ENCODE measurements at regions not wholly inside any gene's neighbourhood (a gene's known extent, or its start where the extent isn't known, plus 50 kb on each side); places are given as distances from the start of the nearest gene placed in this dataset.

- H3K27me3 ChIP-seq (ENCODE audit: insufficient read depth, low read length), result no peaks in the 10 kb centered on the region
- H2AFZ ChIP-seq (ENCODE audit: low read length, unreplicated experiment), result no peak overlapping the region
- no peak overlapping the region for H3K27ac ChIP-seq (ENCODE audit: low read depth, low read length)
- H3K79me2 ChIP-seq (ENCODE audit: control insufficient read depth, insufficient read depth, low read length, unreplicated experiment), result no peaks in the 10 kb centered on the region
- no peaks in the 10 kb centered on the region for H3K36me3 ChIP-seq (ENCODE audit: insufficient read depth, low read length)
- peaks cover 52% of the 10 kb centered on the region for H3K4me1 ChIP-seq (ENCODE audit: control insufficient read depth, insufficient read depth, low read length, unreplicated experiment)
- no peak overlapping the region for H3K4me3 ChIP-seq (ENCODE audit: low read depth, low read length)
Observed at GRCh38 chr4:128358231-128358912, 70.8 kb upstream of the PGRMC2 start.

GRCh38 chr4:128357286-128357685 is 69.7 kb upstream of the PGRMC2 start:
- Histone ChIP-seq H2AFZ (ENCODE audit: low read length, unreplicated experiment) (no peak overlapping the region), H3K27ac (ENCODE audit: low read depth, low read length) (peak overlapping the region; percentile 44), H3K27me3 (ENCODE audit: insufficient read depth, low read length) (no peaks in the 10 kb centered on the region), H3K79me2 (ENCODE audit: control insufficient read depth, insufficient read depth, low read length, unreplicated experiment) (no peaks in the 10 kb centered on the region), H3K4me1 (ENCODE audit: control insufficient read depth, insufficient read depth, low read length, unreplicated experiment) (peaks cover 52% of the 10 kb centered on the region), H3K36me3 (ENCODE audit: insufficient read depth, low read length) (no peaks in the 10 kb centered on the region), H3K4me3 (ENCODE audit: low read depth, low read length) (no peak overlapping the region)

GRCh38 chr4:128355305-128355704 is 67.7 kb upstream of the PGRMC2 start:
- Histone ChIP-seq H3K27me3 (ENCODE audit: insufficient read depth, low read length) (no peaks in the 10 kb centered on the region), H3K4me3 (ENCODE audit: low read depth, low read length) (no peak overlapping the region)

GRCh38 chr4:128354205-128354821 is 66.7 kb upstream of the PGRMC2 start:
- no peaks in the 10 kb centered on the region for H3K79me2 ChIP-seq (ENCODE audit: control insufficient read depth, insufficient read depth, low read length, unreplicated experiment)
- peak overlapping the region; percentile 92 for H3K27ac ChIP-seq (ENCODE audit: low read depth, low read length)
- no peaks in the 10 kb centered on the region for H3K27me3 ChIP-seq (ENCODE audit: insufficient read depth, low read length)
- peaks cover 53% of the 10 kb centered on the region for H3K4me1 ChIP-seq (ENCODE audit: control insufficient read depth, insufficient read depth, low read length, unreplicated experiment)
- H3K4me3 ChIP-seq (ENCODE audit: low read depth, low read length), result no peak overlapping the region; the same call in 1 of the 2 replicates
- H3K36me3 ChIP-seq (ENCODE audit: insufficient read depth, low read length), result no peaks in the 10 kb centered on the region
- no peak overlapping the region for H2AFZ ChIP-seq (ENCODE audit: low read length, unreplicated experiment)

More at GRCh38 chr4:128355305-128355704, 67.7 kb upstream of the PGRMC2 start:
- peaks cover 43% of the 10 kb centered on the region for H3K4me1 ChIP-seq (ENCODE audit: control insufficient read depth, insufficient read depth, low read length, unreplicated experiment)
- peak overlapping the region; percentile 92 for H3K27ac ChIP-seq (ENCODE audit: low read depth, low read length)
- no peaks in the 10 kb centered on the region for H3K36me3 ChIP-seq (ENCODE audit: insufficient read depth, low read length)
- H3K79me2 ChIP-seq (ENCODE audit: control insufficient read depth, insufficient read depth, low read length, unreplicated experiment), result no peaks in the 10 kb centered on the region
- H2AFZ ChIP-seq (ENCODE audit: low read length, unreplicated experiment), result no peak overlapping the region

- Histone ChIP-seq H3K79me2 (ENCODE audit: control insufficient read depth, insufficient read depth, low read length, unreplicated experiment) (no peaks in the 10 kb centered on the region), H3K36me3 (ENCODE audit: insufficient read depth, low read length) (no peaks in the 10 kb centered on the region), H3K27ac (ENCODE audit: low read depth, low read length) (peak overlapping the region; percentile 92), H3K4me1 (ENCODE audit: control insufficient read depth, insufficient read depth, low read length, unreplicated experiment) (peaks cover 56% of the 10 kb centered on the region), H2AFZ (ENCODE audit: low read length, unreplicated experiment) (no peak overlapping the region), H3K27me3 (ENCODE audit: insufficient read depth, low read length) (no peaks in the 10 kb centered on the region), H3K4me3 (ENCODE audit: low read depth, low read length) (no peak overlapping the region; the same call in 1 of the 2 replicates)
Observed at GRCh38 chr4:128353791-128354190, 66.2 kb upstream of the PGRMC2 start.

GRCh38 chr4:128351502-128351901 is 63.9 kb upstream of the PGRMC2 start:
- peaks cover 55% of the 10 kb centered on the region for H3K4me1 ChIP-seq (ENCODE audit: control insufficient read depth, insufficient read depth, low read length, unreplicated experiment)
- H2AFZ ChIP-seq (ENCODE audit: low read length, unreplicated experiment), result no peak overlapping the region
- no peaks in the 10 kb centered on the region for H3K27me3 ChIP-seq (ENCODE audit: insufficient read depth, low read length)
- no peak overlapping the region for H3K4me3 ChIP-seq (ENCODE audit: low read depth, low read length)
- no peak overlapping the region for H3K27ac ChIP-seq (ENCODE audit: low read depth, low read length)
- no peaks in the 10 kb centered on the region for H3K36me3 ChIP-seq (ENCODE audit: insufficient read depth, low read length)
- no peaks in the 10 kb centered on the region for H3K79me2 ChIP-seq (ENCODE audit: control insufficient read depth, insufficient read depth, low read length, unreplicated experiment)

- no peaks in the 10 kb centered on the region for H3K36me3 ChIP-seq (ENCODE audit: insufficient read depth, low read length)
- H3K27ac ChIP-seq (ENCODE audit: low read depth, low read length), result 0 out of 2 replicates have a peak overlapping the region, but pooled peaks have one; percentile 13
- no peak overlapping the region for H3K4me3 ChIP-seq (ENCODE audit: low read depth, low read length)
- H3K27me3 ChIP-seq (ENCODE audit: insufficient read depth, low read length), result no peaks in the 10 kb centered on the region
- no peak overlapping the region for H2AFZ ChIP-seq (ENCODE audit: low read length, unreplicated experiment)
- no peaks in the 10 kb centered on the region for H3K79me2 ChIP-seq (ENCODE audit: control insufficient read depth, insufficient read depth, low read length, unreplicated experiment)
- peaks cover 59% of the 10 kb centered on the region for H3K4me1 ChIP-seq (ENCODE audit: control insufficient read depth, insufficient read depth, low read length, unreplicated experiment)
Observed at GRCh38 chr4:128350449-128351045, 62.9 kb upstream of the PGRMC2 start.

- no peak overlapping the region for H3K4me3 ChIP-seq (ENCODE audit: low read depth, low read length)
- peaks cover 53% of the 10 kb centered on the region for H3K4me1 ChIP-seq (ENCODE audit: control insufficient read depth, insufficient read depth, low read length, unreplicated experiment)
- no peak overlapping the region for H2AFZ ChIP-seq (ENCODE audit: low read length, unreplicated experiment)
- no peaks in the 10 kb centered on the region for H3K27me3 ChIP-seq (ENCODE audit: insufficient read depth, low read length)
- peak overlapping the region; percentile 36; the same call in 1 of the 2 replicates for H3K27ac ChIP-seq (ENCODE audit: low read depth, low read length)
- no peaks in the 10 kb centered on the region for H3K79me2 ChIP-seq (ENCODE audit: control insufficient read depth, insufficient read depth, low read length, unreplicated experiment)
- H3K36me3 ChIP-seq (ENCODE audit: insufficient read depth, low read length), result no peaks in the 10 kb centered on the region
Observed at GRCh38 chr4:128349921-128350320, 62.3 kb upstream of the PGRMC2 start.

- Histone ChIP-seq H3K36me3 (ENCODE audit: insufficient read depth, low read length) (no peaks in the 10 kb centered on the region), H3K27me3 (ENCODE audit: insufficient read depth, low read length) (no peaks in the 10 kb centered on the region), H3K27ac (ENCODE audit: low read depth, low read length) (peak overlapping the region; percentile 87), H3K79me2 (ENCODE audit: control insufficient read depth, insufficient read depth, low read length, unreplicated experiment) (no peaks in the 10 kb centered on the region), H3K4me1 (ENCODE audit: control insufficient read depth, insufficient read depth, low read length, unreplicated experiment) (peaks cover 38% of the 10 kb centered on the region), H3K4me3 (ENCODE audit: low read depth, low read length) (peak overlapping the region; percentile 29; the same call in 1 of the 2 replicates), H2AFZ (ENCODE audit: low read length, unreplicated experiment) (peak overlapping the region; percentile 78)
Observed at GRCh38 chr4:128347930-128348660, 60.5 kb upstream of the PGRMC2 start.

GRCh38 chr4:128347175-128347868 is 59.7 kb upstream of the PGRMC2 start:
- H3K27ac ChIP-seq (ENCODE audit: low read depth, low read length), result peak overlapping the region; percentile 87
- H3K4me3 ChIP-seq (ENCODE audit: low read depth, low read length), result peak overlapping the region; percentile 29; the same call in 1 of the 2 replicates
- no peaks in the 10 kb centered on the region for H3K36me3 ChIP-seq (ENCODE audit: insufficient read depth, low read length)
- peaks cover 38% of the 10 kb centered on the region for H3K4me1 ChIP-seq (ENCODE audit: control insufficient read depth, insufficient read depth, low read length, unreplicated experiment)
- H3K27me3 ChIP-seq (ENCODE audit: insufficient read depth, low read length), result no peaks in the 10 kb centered on the region
- no peak overlapping the region for H2AFZ ChIP-seq (ENCODE audit: low read length, unreplicated experiment)
- no peaks in the 10 kb centered on the region for H3K79me2 ChIP-seq (ENCODE audit: control insufficient read depth, insufficient read depth, low read length, unreplicated experiment)

Measured in ACC112 (cell line).